HEK293 (cell line): ENCODE measurements at regions not wholly inside any gene's neighbourhood (a gene's known extent, or its start where the extent isn't known, plus 50 kb on each side); places are given as distances from the start of the nearest gene placed in this dataset.

Source experiments
- CTCF ChIA-PET: fragments of 350-600 bp; formaldehyde crosslinking; extraction: SDS; loops from one replicate; lab custom pipeline; 2021; ENCODE audit warnings: antibody characterized with exemption; lab: Yijun Ruan, JAX
- POLR2A ChIA-PET: fragments of 300-600 bp; formaldehyde crosslinking; extraction: SDS; loops from one replicate; lab custom pipeline; 2020; ENCODE audit warnings: antibody characterized with exemption, inconsistent platforms; lab: Yijun Ruan, JAX
- H3K27ac ChIP-seq: fragments of 200-500 bp; sonication (Bioruptor generic); 2 replicates; pipeline ENCODE4 v1.5.1; 2014; ENCODE audit warnings: low read depth, low read length, control low read depth, inconsistent platforms; ENCODE audit errors: extremely low read depth
- H3K36me3 ChIP-seq, 2 experiments: fragments of 200-500 bp in 1 of 2; sonication (Bioruptor generic) in 1 of 2; 1 replicate in 1 of 2; 2 replicates in 1 of 2; pipeline ENCODE4 v1.5.1; 2014 to 2017; ENCODE audit warnings: inconsistent platforms in 2 of 2, low read length in 2 of 2; ENCODE audit not compliant: control insufficient read depth in 2 of 2, insufficient read depth in 1 of 2
- H3K4me1 ChIP-seq: fragments of 200-500 bp; sonication (Bioruptor generic); 2 replicates; pipeline ENCODE4 v1.5.1; 2014; ENCODE audit warnings: mild to moderate bottlenecking, low read length, inconsistent platforms; ENCODE audit not compliant: control insufficient read depth, insufficient read depth
- H3K4me3 ChIP-seq: 2 replicates; pipeline ENCODE4 v1.5.1; 2011; ENCODE audit warnings: low read depth, mild to moderate bottlenecking, control low read depth, low read length, moderate library complexity
- H3K9me3 ChIP-seq: fragments of 200-500 bp; sonication (Bioruptor generic); 2 replicates; pipeline ENCODE4 v1.5.1; 2014; ENCODE audit warnings: low read depth, low read length, inconsistent platforms; ENCODE audit not compliant: control insufficient read depth, insufficient read depth
- BCL11A ChIP-seq: fragments of 450-650 bp; formaldehyde crosslinking; IDR thresholded peaks from 2 replicates; pipeline ENCODE4 v1.5.1; 2016; ENCODE audit warnings: low read depth, missing biosample characterization, missing genetic modification characterization
- KLF1 ChIP-seq: fragments of 450-650 bp; formaldehyde crosslinking; IDR thresholded peaks from 2 replicates; pipeline ENCODE4 v1.5.1; 2016; ENCODE audit warnings: missing biosample characterization, missing genetic modification characterization
- KLF8 ChIP-seq: fragments of 450-650 bp; formaldehyde crosslinking; IDR thresholded peaks from 2 replicates; pipeline ENCODE4 v1.5.1; 2016; ENCODE audit warnings: missing biosample characterization, missing genetic modification characterization
- KLF9 ChIP-seq: fragments of 450-650 bp; formaldehyde crosslinking; IDR thresholded peaks from 2 replicates; pipeline ENCODE4 v1.5.1; 2016; ENCODE audit warnings: missing biosample characterization, missing genetic modification characterization, low read depth
- PRDM1 ChIP-seq: fragments of 450-650 bp; formaldehyde crosslinking; IDR thresholded peaks from 2 replicates; pipeline ENCODE4; 2016; ENCODE audit warnings: missing biosample characterization, missing genetic modification characterization
- SP3 ChIP-seq: fragments of 450-650 bp; formaldehyde crosslinking; IDR thresholded peaks from 2 replicates; pipeline ENCODE4 v1.5.1; 2016; ENCODE audit warnings: missing biosample characterization, missing genetic modification characterization
- YY2 ChIP-seq: fragments of 450-650 bp; formaldehyde crosslinking; IDR thresholded peaks from 2 replicates; pipeline ENCODE4 v1.5.1; 2016; ENCODE audit warnings: missing biosample characterization, missing genetic modification characterization
- ZFP37 ChIP-seq: fragments of 450-650 bp; formaldehyde crosslinking; IDR thresholded peaks from 2 replicates; pipeline ENCODE4 v1.5.1; 2016; ENCODE audit warnings: missing biosample characterization, missing genetic modification characterization
- ZNF175 ChIP-seq: fragments of 450-650 bp; formaldehyde crosslinking; IDR thresholded peaks from 2 replicates; pipeline ENCODE4 v1.5.1; 2016; ENCODE audit warnings: missing biosample characterization, missing genetic modification characterization
- ZNF292 ChIP-seq: fragments of 450-650 bp; formaldehyde crosslinking; IDR thresholded peaks from 2 replicates; pipeline ENCODE4 v1.5.1; 2016; ENCODE audit warnings: low read depth, missing biosample characterization, missing genetic modification characterization, borderline replicate concordance
- ZNF324 ChIP-seq: fragments of 450-650 bp; formaldehyde crosslinking; IDR thresholded peaks from 2 replicates; pipeline ENCODE4 v1.5.1; 2016; ENCODE audit warnings: missing biosample characterization, missing genetic modification characterization
- ZNF341 ChIP-seq: fragments of 450-650 bp; formaldehyde crosslinking; IDR thresholded peaks from 2 replicates; pipeline ENCODE4; 2016; ENCODE audit warnings: low read depth, missing biosample characterization, missing genetic modification characterization
- ZNF518A ChIP-seq: fragments of 450-650 bp; formaldehyde crosslinking; conservative IDR thresholded peaks from 2 replicates; pipeline ENCODE4 v1.5.1; 2016; ENCODE audit warnings: low read depth, missing biosample characterization, missing genetic modification characterization
- ZNF521 ChIP-seq: fragments of 450-650 bp; formaldehyde crosslinking; IDR thresholded peaks from 2 replicates; pipeline ENCODE4 v1.5.1; 2017; ENCODE audit warnings: missing biosample characterization, mild to moderate bottlenecking, missing genetic modification characterization
- ZNF560 ChIP-seq: fragments of 450-650 bp; formaldehyde crosslinking; IDR thresholded peaks from 2 replicates; pipeline ENCODE4 v1.5.1; 2017; ENCODE audit warnings: missing biosample characterization, missing genetic modification characterization, borderline replicate concordance
- ZNF571 ChIP-seq: fragments of 450-650 bp; formaldehyde crosslinking; IDR thresholded peaks from 2 replicates; pipeline ENCODE4 v1.5.0; 2017; ENCODE audit warnings: missing biosample characterization, missing genetic modification characterization
- ZNF610 ChIP-seq: fragments of 450-650 bp; formaldehyde crosslinking; IDR thresholded peaks from 2 replicates; pipeline ENCODE4 v1.5.1; 2016; ENCODE audit warnings: missing biosample characterization, missing genetic modification characterization, borderline replicate concordance
- ZNF670 ChIP-seq: fragments of 450-650 bp; formaldehyde crosslinking; IDR thresholded peaks from 2 replicates; pipeline ENCODE4 v1.5.1; 2016; ENCODE audit warnings: missing biosample characterization, missing genetic modification characterization, low read depth
- ZNF76 ChIP-seq: fragments of 450-650 bp; formaldehyde crosslinking; IDR thresholded peaks from 2 replicates; pipeline ENCODE4; 2016; ENCODE audit warnings: low read depth, missing biosample characterization, missing genetic modification characterization, borderline replicate concordance
- ZNF768 ChIP-seq: fragments of 450-650 bp; formaldehyde crosslinking; IDR thresholded peaks from 2 replicates; pipeline ENCODE4 v1.5.1; 2018; ENCODE audit warnings: missing biosample characterization, mild to moderate bottlenecking, missing genetic modification characterization
- ZSCAN30 ChIP-seq: fragments of 450-650 bp; IDR thresholded peaks from 2 replicates; pipeline ENCODE4 v1.5.1; 2018; ENCODE audit warnings: missing biosample characterization, mild to moderate bottlenecking, missing genetic modification characterization, moderate library complexity
- TF ChIP-seq, protein P1 (sequence below): fragments of 450-650 bp; formaldehyde crosslinking; IDR thresholded peaks from 2 replicates; pipeline ENCODE4 v1.5.1; 2016; ENCODE audit warnings: missing biosample characterization, missing genetic modification characterization, borderline replicate concordance
- TF ChIP-seq, protein P2 (sequence below): fragments of 450-650 bp; formaldehyde crosslinking; IDR thresholded peaks from 2 replicates; pipeline ENCODE4; 2016; ENCODE audit warnings: missing biosample characterization, missing genetic modification characterization
- TF ChIP-seq, protein P3 (sequence below): fragments of 450-650 bp; formaldehyde crosslinking; IDR thresholded peaks from 2 replicates; pipeline ENCODE4 v1.5.1; 2016; ENCODE audit warnings: missing biosample characterization, missing genetic modification characterization

DNA sequence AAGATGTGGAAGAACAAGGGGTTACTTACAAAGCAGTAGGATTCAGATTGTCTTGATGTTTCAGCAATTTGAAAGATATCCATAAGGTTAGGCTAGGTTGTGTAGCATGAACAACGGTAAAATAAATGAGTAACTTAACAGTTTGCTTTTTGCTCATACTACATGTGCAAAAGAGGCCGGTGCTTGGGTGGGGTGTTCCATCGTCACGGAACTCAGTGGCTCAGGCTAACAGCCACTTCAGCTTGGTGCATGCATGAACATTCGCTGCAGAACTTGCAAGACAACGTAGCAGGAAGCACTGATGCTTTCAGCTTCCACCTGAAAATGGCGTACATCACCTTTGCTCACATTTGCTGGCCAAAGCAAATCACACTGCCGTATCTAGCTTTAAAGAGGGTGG is 407.3 kb upstream of the CDH20 start:
- CTCF ChIA-PET = no interaction called here
- Histone ChIP-seq H3K9me3 (no peaks in the 10 kb centered on the region), H3K27ac (no peak overlapping the region), H3K4me3 (no peak overlapping the region), H3K36me3 (no peaks in the 10 kb centered on the region), H3K4me1 (no peaks in the 10 kb centered on the region)
- POLR2A ChIA-PET = no interaction called here
- TF ChIP-seq, protein P1, sequence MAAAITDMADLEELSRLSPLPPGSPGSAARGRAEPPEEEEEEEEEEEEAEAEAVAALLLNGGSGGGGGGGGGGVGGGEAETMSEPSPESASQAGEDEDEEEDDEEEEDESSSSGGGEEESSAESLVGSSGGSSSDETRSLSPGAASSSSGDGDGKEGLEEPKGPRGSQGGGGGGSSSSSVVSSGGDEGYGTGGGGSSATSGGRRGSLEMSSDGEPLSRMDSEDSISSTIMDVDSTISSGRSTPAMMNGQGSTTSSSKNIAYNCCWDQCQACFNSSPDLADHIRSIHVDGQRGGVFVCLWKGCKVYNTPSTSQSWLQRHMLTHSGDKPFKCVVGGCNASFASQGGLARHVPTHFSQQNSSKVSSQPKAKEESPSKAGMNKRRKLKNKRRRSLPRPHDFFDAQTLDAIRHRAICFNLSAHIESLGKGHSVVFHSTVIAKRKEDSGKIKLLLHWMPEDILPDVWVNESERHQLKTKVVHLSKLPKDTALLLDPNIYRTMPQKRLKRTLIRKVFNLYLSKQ (tag by site-specific recombination) = no peak
- TF ChIP-seq ZNF560 (tag by site-specific recombination) (no peak), ZNF670 (tag by site-specific recombination) (no peak), ZNF521 (no peak), ZNF292 (tag by site-specific recombination) (no peak), KLF1 (tag by site-specific recombination) (no peak), KLF8 (tag by site-specific recombination) (no peak), ZNF76 (tag by site-specific recombination) (no peak), ZNF341 (no peak), BCL11A (no peak), SP3 (tag by site-specific recombination) (no peak), ZFP37 (tag by site-specific recombination) (no peak)
- TF ChIP-seq, protein P2, sequence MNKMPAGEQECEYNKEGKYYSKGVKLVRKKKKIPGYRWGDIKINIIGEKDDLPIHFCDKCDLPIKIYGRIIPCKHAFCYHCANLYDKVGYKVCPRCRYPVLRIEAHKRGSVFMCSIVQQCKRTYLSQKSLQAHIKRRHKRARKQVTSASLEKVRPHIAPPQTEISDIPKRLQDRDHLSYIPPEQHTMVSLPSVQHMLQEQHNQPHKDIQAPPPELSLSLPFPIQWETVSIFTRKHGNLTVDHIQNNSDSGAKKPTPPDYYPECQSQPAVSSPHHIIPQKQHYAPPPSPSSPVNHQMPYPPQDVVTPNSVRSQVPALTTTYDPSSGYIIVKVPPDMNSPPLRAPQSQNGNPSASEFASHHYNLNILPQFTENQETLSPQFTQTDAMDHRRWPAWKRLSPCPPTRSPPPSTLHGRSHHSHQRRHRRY = no peak

DNA sequence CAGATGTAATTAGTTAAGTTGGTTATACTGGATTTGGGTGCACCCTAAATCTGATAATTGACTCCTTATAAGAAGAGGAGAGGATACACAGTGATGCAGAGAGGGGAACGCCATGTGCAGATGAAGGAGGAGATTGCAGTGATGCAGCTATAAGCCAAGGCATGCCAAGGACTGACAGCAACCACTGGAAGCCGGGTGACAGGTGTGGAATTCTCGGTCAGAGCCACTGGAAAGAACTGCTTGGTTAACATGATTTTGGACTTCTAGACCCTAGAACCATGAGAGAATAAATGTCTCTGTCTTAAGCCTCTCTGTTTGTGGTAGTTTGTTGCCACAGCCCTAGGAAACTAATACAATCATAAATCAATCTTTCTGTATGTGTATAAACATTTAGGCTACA is 403.3 kb upstream of the CDH20 start:
- CTCF ChIA-PET = interaction anchor here (0.7 kb wide), 1 partner anchor 16 kb away, joined by 3 read pairs; no protein-coding TSS in a partner anchor
- no peak for TF ChIP-seq ZNF175 (tag by site-specific recombination)
- no peak for TF ChIP-seq KLF9
- TF ChIP-seq, protein P3, sequence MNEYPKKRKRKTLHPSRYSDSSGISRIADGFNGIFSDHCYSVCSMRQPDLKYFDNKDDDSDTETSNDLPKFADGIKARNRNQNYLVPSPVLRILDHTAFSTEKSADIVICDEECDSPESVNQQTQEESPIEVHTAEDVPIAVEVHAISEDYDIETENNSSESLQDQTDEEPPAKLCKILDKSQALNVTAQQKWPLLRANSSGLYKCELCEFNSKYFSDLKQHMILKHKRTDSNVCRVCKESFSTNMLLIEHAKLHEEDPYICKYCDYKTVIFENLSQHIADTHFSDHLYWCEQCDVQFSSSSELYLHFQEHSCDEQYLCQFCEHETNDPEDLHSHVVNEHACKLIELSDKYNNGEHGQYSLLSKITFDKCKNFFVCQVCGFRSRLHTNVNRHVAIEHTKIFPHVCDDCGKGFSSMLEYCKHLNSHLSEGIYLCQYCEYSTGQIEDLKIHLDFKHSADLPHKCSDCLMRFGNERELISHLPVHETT (tag by site-specific recombination) = no peak
- no peak for TF ChIP-seq ZNF768 (tag by site-specific recombination)
- no peak for TF ChIP-seq ZSCAN30 (tag by site-specific recombination)
- TF ChIP-seq ZFP37 (tag by site-specific recombination) = no peak
- no peak for TF ChIP-seq SP3 (tag by site-specific recombination)
- TF ChIP-seq, protein P2 = no peak
- TF ChIP-seq PRDM1 = no peak
- TF ChIP-seq ZNF571 = no peak
- TF ChIP-seq ZNF518A (tag by site-specific recombination) = no peak
- no peak for TF ChIP-seq ZNF610
- no peak for TF ChIP-seq ZNF324 (tag by site-specific recombination)
- TF ChIP-seq YY2 = no peak

More for the DNA sequence above, 403.3 kb upstream of the CDH20 start:
- Histone ChIP-seq H3K36me3 (no peaks in the 10 kb centered on the region), H3K27ac (no peak overlapping the region), H3K9me3 (no peaks in the 10 kb centered on the region), H3K4me3 (no peak overlapping the region), H3K4me1 (no peaks in the 10 kb centered on the region)
- POLR2A ChIA-PET = no interaction called here
